Right lobe of liver (tissue), 6 donors: ENCODE measurements at regions not wholly inside any gene's neighbourhood (a gene's known extent, or its start where the extent isn't known, plus 50 kb on each side); places are given as distances from the start of the nearest gene placed in this dataset.
A peak's percentile ranks its signal among the peaks of the same experiment; 100 is the strongest.

ENCODE experiments used
- ATAC-seq, 4 donors: fragments of 200-7000 bp; cut with Tn5 transposase; one replicate each; pipeline ENCODE4 v1.9.1; 2020; ENCODE audit warnings: mild to moderate bottlenecking in 4 of 4, moderate library complexity in 4 of 4
- DNase-seq, 3 donors: peaks; one replicate each; pipeline ENCODE4 v3.0.0-alpha.2; 2020
- H3K27ac ChIP-seq, 3 donors: fragments of 200-600 bp; one replicate each; pipeline ENCODE4 v1.8.0; 2022
- H3K27me3 ChIP-seq, 2 donors: fragments of 200-600 bp; one replicate each; pipeline ENCODE4 v1.8.0; 2022
- H3K36me3 ChIP-seq, 4 donors: fragments of 200-600 bp; sonication (generic) in 1 of 4; one replicate each; pipeline versions ENCODE4 v1.5.1 to v1.8.0; 2017 to 2022; ENCODE audit warnings: control low read depth in 1 of 4
- H3K4me1 ChIP-seq, 4 donors: fragments of 200-600 bp; sonication (generic) in 1 of 4; one replicate each; pipeline versions ENCODE4 v1.5.1 to v1.8.0; 2017 to 2022; ENCODE audit warnings: control low read depth in 1 of 4
- H3K4me3 ChIP-seq, 3 donors: fragments of 200-600 bp; one replicate each; pipeline ENCODE4 v1.8.0; 2022
- H3K9me3 ChIP-seq, 4 donors: fragments of 200-600 bp; sonication (generic) in 1 of 4; one replicate each; pipeline versions ENCODE4 v1.5.1 to v1.8.0; 2017 to 2022; ENCODE audit warnings: control low read depth in 1 of 4
- POLR2A ChIP-seq: fragments of 450-650 bp; IDR thresholded peaks from one replicate; pipeline ENCODE4 v1.6.1; 2017; ENCODE audit warnings: antibody characterized with exemption, mild to moderate bottlenecking
- WGBS: methylation state at CpG from one replicate; pipeline ENCODE4 v1.1.6; 2018; ENCODE audit warnings: low coverage, low lambda C conversion rate; ENCODE audit not compliant: insufficient coverage; ENCODE audit errors: missing lambda C conversion rate; 5-methylcytosine and 5-hydroxymethylcytosine counted together
- intact Hi-C, 2 donors: fragments of 100-400 bp; cut with DNase I; formaldehyde crosslinking; loops; one replicate each; pipeline versions ENCODE4 v1.11.2 to v1.14.1; 2022
- TF ChIP-seq, protein P1 (sequence below), 4 donors: fragments of 200-600 bp in 3 of 4; fragments of 450-650 bp in 1 of 4; IDR thresholded peaks; one replicate each; pipeline versions ENCODE4 v1.5.1 to v1.8.0; 2016 to 2022; ENCODE audit warnings: antibody characterized with exemption in 4 of 4, mild to moderate bottlenecking in 2 of 4
- donor health status: DM: no; HTN: yes; CAD: no.
- donor health status: DM: no; HTN: no; CAD: no.
- donor health status: DM: no; HTN: no; CAD: no.
- donor health status: DM: no; HTN: yes; CAD: no.
- donor health status: DM: no; HTN: yes; CAD: no.

DNA sequence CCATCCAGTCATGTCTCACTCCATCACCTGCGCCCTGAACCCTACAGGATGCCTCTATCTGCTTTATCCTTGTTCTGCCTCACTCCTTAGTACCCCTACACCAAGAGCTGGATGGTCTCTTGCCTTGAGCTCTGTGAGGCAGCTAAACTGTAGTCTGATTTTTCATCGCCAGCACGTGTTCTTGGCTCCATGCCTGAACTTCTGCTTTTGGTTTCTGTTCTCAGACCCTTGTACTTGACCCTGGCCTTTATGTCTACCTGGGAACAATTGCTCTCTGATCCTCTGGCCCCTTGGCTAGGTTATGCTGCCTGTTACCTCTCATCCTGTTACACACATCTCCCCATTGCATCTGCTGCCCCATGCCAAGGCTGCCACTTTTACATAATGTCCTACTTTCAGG lies 318.0 kb upstream of the LMCD1 start:
- H3K36me3 ChIP-seq = no peaks in the 10 kb centered on the region
- DNase-seq (no peak), ATAC-seq (peak; percentile 51 to 76 (median 66))
- TF ChIP-seq, protein P1, sequence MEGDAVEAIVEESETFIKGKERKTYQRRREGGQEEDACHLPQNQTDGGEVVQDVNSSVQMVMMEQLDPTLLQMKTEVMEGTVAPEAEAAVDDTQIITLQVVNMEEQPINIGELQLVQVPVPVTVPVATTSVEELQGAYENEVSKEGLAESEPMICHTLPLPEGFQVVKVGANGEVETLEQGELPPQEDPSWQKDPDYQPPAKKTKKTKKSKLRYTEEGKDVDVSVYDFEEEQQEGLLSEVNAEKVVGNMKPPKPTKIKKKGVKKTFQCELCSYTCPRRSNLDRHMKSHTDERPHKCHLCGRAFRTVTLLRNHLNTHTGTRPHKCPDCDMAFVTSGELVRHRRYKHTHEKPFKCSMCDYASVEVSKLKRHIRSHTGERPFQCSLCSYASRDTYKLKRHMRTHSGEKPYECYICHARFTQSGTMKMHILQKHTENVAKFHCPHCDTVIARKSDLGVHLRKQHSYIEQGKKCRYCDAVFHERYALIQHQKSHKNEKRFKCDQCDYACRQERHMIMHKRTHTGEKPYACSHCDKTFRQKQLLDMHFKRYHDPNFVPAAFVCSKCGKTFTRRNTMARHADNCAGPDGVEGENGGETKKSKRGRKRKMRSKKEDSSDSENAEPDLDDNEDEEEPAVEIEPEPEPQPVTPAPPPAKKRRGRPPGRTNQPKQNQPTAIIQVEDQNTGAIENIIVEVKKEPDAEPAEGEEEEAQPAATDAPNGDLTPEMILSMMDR (IDR thresholded peaks at IDR 0.05) = no peak
- no peak for TF ChIP-seq POLR2A
- no peak overlapping the region for H3K4me3 ChIP-seq
- 14% methylated on average over 2 of the region's 3 CpGs for WGBS
- no peak overlapping the region for H3K27ac ChIP-seq
- intact Hi-C loops = no loop called here
- peaks cover 0 to 3% (median 1%) of the 10 kb centered on the region in 4 donors for H3K4me1 ChIP-seq
- H3K27me3 ChIP-seq = no peaks in the 10 kb centered on the region
- no peaks in the 10 kb centered on the region for H3K9me3 ChIP-seq

DNA sequence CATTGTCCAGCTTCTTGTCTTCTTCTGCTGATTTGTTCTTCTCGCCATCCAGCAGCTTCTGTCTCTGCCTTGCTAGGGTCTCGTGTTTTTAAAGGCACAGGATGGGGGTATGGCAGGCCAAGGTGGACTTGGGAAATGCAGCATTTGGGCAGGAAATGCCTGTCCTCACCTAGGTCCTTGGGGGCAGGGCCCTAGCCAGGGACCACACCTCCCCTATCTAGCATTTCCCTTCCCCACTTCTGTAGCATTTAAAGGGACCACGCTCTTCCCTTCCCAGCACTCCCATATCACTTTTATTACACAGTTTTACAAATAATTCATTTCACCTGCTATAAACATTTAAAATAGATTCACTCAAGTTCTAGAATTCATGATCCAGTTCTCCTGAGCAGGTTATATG lies 315.4 kb upstream of the LMCD1 start:
- H3K36me3 ChIP-seq = no peaks in the 10 kb centered on the region
- no peaks in the 10 kb centered on the region for H3K27me3 ChIP-seq
- H3K4me3 ChIP-seq = no peak overlapping the region
- no peak for DNase-seq
- H3K27ac ChIP-seq = no peak overlapping the region
- no peak for TF ChIP-seq POLR2A
- TF ChIP-seq, protein P1 (IDR thresholded peaks at IDR 0.05) = no peak
- intact Hi-C loops = no loop called here
- peaks cover 0 to 3% (median 1%) of the 10 kb centered on the region in 4 donors for H3K4me1 ChIP-seq
- 85% methylated on average over 3 of the region's 3 CpGs for WGBS
- no peaks in the 10 kb centered on the region for H3K9me3 ChIP-seq
- ATAC-seq = no peak

DNA sequence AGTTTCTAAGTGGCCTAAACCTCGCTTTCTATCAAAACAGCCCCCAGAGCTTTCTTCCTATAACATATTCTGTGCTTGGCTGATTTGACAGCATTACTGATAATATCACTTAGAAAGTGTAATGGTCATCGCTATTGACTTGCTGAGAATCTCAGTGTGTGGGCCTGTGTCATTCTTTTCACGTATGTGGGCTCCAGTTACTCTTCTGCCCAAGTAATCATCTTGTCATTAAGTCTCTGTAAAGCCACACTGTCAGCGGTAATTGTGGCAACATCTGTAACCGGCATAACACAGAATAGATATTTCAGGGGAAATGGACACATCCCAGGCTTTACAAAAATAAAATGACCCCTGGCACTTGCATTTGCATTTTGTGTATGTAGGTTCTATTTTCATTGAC lies 313.6 kb upstream of the LMCD1 start:
- Histone ChIP-seq H3K27ac (no peak overlapping the region), H3K27me3 (no peaks in the 10 kb centered on the region), H3K4me1 (peaks cover 0 to 3% (median 1%) of the 10 kb centered on the region in 4 donors), H3K4me3 (no peak overlapping the region), H3K9me3 (no peaks in the 10 kb centered on the region), H3K36me3 (no peaks in the 10 kb centered on the region)
- no peak for ATAC-seq
- WGBS = 78% methylated on average over 5 of the region's 5 CpGs
- intact Hi-C loops = no loop called here
- TF ChIP-seq, protein P1 (IDR thresholded peaks at IDR 0.05) = no peak
- no peak for TF ChIP-seq POLR2A
- no peak for DNase-seq

DNA sequence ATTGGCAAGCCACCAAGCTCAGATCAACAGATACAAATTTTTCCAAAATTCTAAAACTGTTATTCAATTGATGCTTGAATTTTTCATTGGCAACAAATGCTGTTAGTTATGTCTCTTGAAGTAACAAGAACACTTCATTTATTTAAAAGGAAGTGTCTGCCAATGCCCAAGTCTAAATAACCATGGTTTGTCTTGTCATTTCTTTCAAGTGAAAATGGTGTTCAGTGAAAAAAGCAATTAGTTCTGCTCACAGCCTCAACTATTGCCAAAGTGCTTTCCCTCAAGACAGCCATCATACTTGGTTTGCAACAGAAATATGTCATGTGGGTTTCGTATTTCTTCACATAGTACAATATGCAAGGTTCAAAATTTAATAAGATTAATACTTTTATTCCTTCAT lies 312.6 kb upstream of the LMCD1 start:
- Histone ChIP-seq H3K4me3 (no peak overlapping the region), H3K36me3 (no peaks in the 10 kb centered on the region), H3K27ac (no peak overlapping the region), H3K9me3 (no peaks in the 10 kb centered on the region), H3K4me1 (no peaks in the 10 kb centered on the region), H3K27me3 (no peaks in the 10 kb centered on the region)
- no peak for ATAC-seq
- intact Hi-C loops = no loop called here
- no peak for DNase-seq
- WGBS = 75% methylated on average over 1 of the region's 1 CpG
- no peak for TF ChIP-seq POLR2A
- TF ChIP-seq, protein P1 (IDR thresholded peaks at IDR 0.05) = no peak

DNA sequence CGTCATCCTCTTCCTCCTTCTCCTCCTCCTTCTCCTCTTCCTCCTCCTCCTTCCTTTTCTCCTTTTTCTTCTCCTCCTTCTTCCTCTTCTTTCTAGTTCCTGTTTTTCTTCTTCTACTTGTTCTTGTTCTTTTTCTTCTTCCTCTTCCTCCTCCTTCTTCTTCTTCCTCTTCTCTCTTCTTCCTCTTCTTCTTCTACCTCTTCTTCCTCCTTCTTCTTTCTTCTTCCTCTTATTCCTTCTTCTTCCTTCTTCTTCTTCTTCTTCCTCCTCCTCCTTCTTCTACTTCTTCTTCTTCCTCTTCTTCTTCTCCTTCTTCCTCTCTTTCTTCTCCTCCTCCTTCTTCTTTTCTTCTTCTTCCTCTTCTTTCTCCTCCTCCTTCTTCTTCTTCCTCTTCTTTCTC lies 310.2 kb upstream of the LMCD1 start:
- intact Hi-C loops = no loop called here
- no peak for TF ChIP-seq POLR2A
- TF ChIP-seq, protein P1 (IDR thresholded peaks at IDR 0.05) = no peak
- no peaks in the 10 kb centered on the region for H3K27me3 ChIP-seq
- H3K27ac ChIP-seq = no peak overlapping the region
- no peaks in the 10 kb centered on the region for H3K36me3 ChIP-seq
- WGBS = 75% methylated on average over 1 of the region's 1 CpG
- no peak for DNase-seq
- H3K4me1 ChIP-seq = no peaks in the 10 kb centered on the region
- H3K4me3 ChIP-seq = no peak overlapping the region
- ATAC-seq = no peak
- no peaks in the 10 kb centered on the region for H3K9me3 ChIP-seq
